ENCODE measurements at regions not wholly inside any gene's neighbourhood (a gene's known extent, or its start where the extent isn't known, plus 50 kb on each side); places are given as distances from the start of the nearest gene placed in this dataset.

DNA sequence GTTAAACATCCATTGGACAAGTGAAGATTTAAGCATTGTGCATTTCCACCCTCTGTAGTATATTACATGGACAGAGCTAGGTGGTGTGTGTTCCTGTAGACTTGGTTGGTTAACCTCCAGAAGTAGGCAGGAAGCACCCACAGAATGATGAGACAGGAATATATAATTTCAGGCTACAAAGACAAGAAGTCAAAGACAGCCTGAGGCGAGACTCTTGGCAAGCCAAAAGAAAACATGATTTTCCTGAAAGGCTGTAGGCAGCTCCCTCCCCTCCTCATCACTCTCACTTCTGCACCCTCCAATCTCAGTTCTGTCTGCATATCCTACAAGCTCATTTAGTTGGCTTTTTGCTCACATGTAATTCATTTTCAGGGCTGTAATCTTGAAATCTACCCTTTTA is 110.0 kb upstream of the SLC35B3 start:
- ATAC-seq (ENCODE audit: insufficient read depth, low FRiP score) (no peak), DNase-seq (peak in 2 of 3 donors; percentile 44 to 65)
- Histone ChIP-seq H3K27ac (ENCODE audit: low read depth in 1 of 2, low read length in 1 of 2) (no peak overlapping the region), H3K9me3 (ENCODE audit: control insufficient read depth in 4 of 4, insufficient read depth in 3 of 4, low read length in 3 of 4) (peaks cover 0 to 4% (median 2%) of the 10 kb centered on the region in 4 donors), H3K4me1 (ENCODE audit: control insufficient read depth in 5 of 5, insufficient read depth in 5 of 5, low read length in 5 of 5) (peaks cover 0 to 35% (median 6%) of the 10 kb centered on the region in 5 donors), H3K36me3 (ENCODE audit: control insufficient read depth in 4 of 4, insufficient read depth in 4 of 4, low read length in 4 of 4) (no peaks in the 10 kb centered on the region), H3K27me3 (ENCODE audit: control insufficient read depth in 3 of 3, insufficient read depth in 3 of 3, low read length in 2 of 3) (no peaks in the 10 kb centered on the region), H3K4me3 (no peak overlapping the region), H3K9ac (ENCODE audit: insufficient read depth in 1 of 2, low read length in 2 of 2) (no peak overlapping the region)
- no peak for TF ChIP-seq CTCF (IDR thresholded peaks at IDR 0.05; ENCODE audit: control extremely low read depth, extremely low read depth)
- 57 to 72% methylated on average over 1 of the region's 1 CpG for WGBS, 2 donors

- 83 to 91% methylated on average over 4 of the region's 4 CpGs for WGBS, 2 donors
- no peak for TF ChIP-seq CTCF (IDR thresholded peaks at IDR 0.05; ENCODE audit: control extremely low read depth, extremely low read depth)
- H3K36me3 ChIP-seq (ENCODE audit: control insufficient read depth in 4 of 4, insufficient read depth in 4 of 4, low read length in 4 of 4) = no peaks in the 10 kb centered on the region
Observed at GRCh38 chr6:8543714-8544113, 108.4 kb upstream of the SLC35B3 start.

DNA sequence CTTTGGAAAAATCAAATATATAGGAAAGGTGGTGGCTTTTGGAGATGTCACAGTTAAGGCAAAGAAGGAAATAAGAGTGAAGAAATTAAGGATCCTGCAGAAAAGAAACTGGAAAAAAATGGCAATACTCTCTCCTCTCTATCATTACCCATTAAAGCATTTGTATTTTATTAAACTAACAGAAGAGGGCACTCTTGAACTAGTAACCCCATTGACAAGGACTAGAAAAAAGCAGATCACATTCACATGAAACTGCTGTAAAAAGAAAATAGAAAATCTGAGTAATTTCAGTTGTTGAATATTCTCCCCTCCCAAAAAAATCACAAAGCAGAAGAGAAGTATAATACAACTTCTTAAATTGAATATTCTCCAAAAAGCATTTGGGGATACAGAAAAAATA is 104.1 kb upstream of the SLC35B3 start:
- Histone ChIP-seq H3K4me3 (no peak overlapping the region), H3K4me1 (ENCODE audit: control insufficient read depth in 5 of 5, insufficient read depth in 5 of 5, low read length in 5 of 5) (no peaks in the 10 kb centered on the region), H3K9me3 (ENCODE audit: control insufficient read depth in 4 of 4, insufficient read depth in 3 of 4, low read length in 3 of 4) (peaks cover 0 to 9% (median 3%) of the 10 kb centered on the region in 4 donors), H3K27ac (ENCODE audit: low read depth in 1 of 2, low read length in 1 of 2) (no peak overlapping the region), H3K9ac (ENCODE audit: insufficient read depth in 1 of 2, low read length in 2 of 2) (no peak overlapping the region), H3K27me3 (ENCODE audit: control insufficient read depth in 3 of 3, insufficient read depth in 3 of 3, low read length in 2 of 3) (no peaks in the 10 kb centered on the region), H3K36me3 (ENCODE audit: control insufficient read depth in 4 of 4, insufficient read depth in 4 of 4, low read length in 4 of 4) (no peaks in the 10 kb centered on the region)
- no peak for TF ChIP-seq CTCF (IDR thresholded peaks at IDR 0.05; ENCODE audit: control extremely low read depth, extremely low read depth)
- ATAC-seq (ENCODE audit: insufficient read depth, low FRiP score) (no peak), DNase-seq (peak in 1 of 3 donors; percentile 45)

More at GRCh38 chr6:8543714-8544113, 108.4 kb upstream of the SLC35B3 start:
- H3K9ac ChIP-seq (ENCODE audit: insufficient read depth in 1 of 2, low read length in 2 of 2) = no peak overlapping the region
- peaks cover 0 to 9% (median 3%) of the 10 kb centered on the region in 4 donors for H3K9me3 ChIP-seq (ENCODE audit: control insufficient read depth in 4 of 4, insufficient read depth in 3 of 4, low read length in 3 of 4)
- H3K27me3 ChIP-seq (ENCODE audit: control insufficient read depth in 3 of 3, insufficient read depth in 3 of 3, low read length in 2 of 3) = no peaks in the 10 kb centered on the region
- DNase-seq = no peak
- ATAC-seq (ENCODE audit: insufficient read depth, low FRiP score) = no peak
- H3K4me1 ChIP-seq (ENCODE audit: control insufficient read depth in 5 of 5, insufficient read depth in 5 of 5, low read length in 5 of 5) = peaks cover 0 to 18% (median 0%) of the 10 kb centered on the region in 5 donors
- H3K4me3 ChIP-seq = no peak overlapping the region
- H3K27ac ChIP-seq (ENCODE audit: low read depth in 1 of 2, low read length in 1 of 2) = no peak overlapping the region

- DNase-seq (no peak), ATAC-seq (ENCODE audit: insufficient read depth, low FRiP score) (no peak)
- WGBS, 2 donors = 69 to 88% methylated on average over 3 of the region's 3 CpGs
- Histone ChIP-seq H3K27ac (ENCODE audit: low read depth in 1 of 2, low read length in 1 of 2) (no peak overlapping the region), H3K9me3 (ENCODE audit: control insufficient read depth in 4 of 4, insufficient read depth in 3 of 4, low read length in 3 of 4) (peaks cover 0 to 15% (median 4%) of the 10 kb centered on the region in 4 donors), H3K36me3 (ENCODE audit: control insufficient read depth in 4 of 4, insufficient read depth in 4 of 4, low read length in 4 of 4) (no peaks in the 10 kb centered on the region), H3K4me3 (no peak overlapping the region), H3K27me3 (ENCODE audit: control insufficient read depth in 3 of 3, insufficient read depth in 3 of 3, low read length in 2 of 3) (no peaks in the 10 kb centered on the region), H3K9ac (ENCODE audit: insufficient read depth in 1 of 2, low read length in 2 of 2) (no peak overlapping the region), H3K4me1 (ENCODE audit: control insufficient read depth in 5 of 5, insufficient read depth in 5 of 5, low read length in 5 of 5) (peaks cover 0 to under 1% (median 0%) of the 10 kb centered on the region in 5 donors)
- TF ChIP-seq CTCF (IDR thresholded peaks at IDR 0.05; ENCODE audit: control extremely low read depth, extremely low read depth) = no peak
Observed at GRCh38 chr6:8536122-8536521, 100.8 kb upstream of the SLC35B3 start.
